ENCODE measurements at regions not wholly inside any gene's neighbourhood (a gene's known extent, or its start where the extent isn't known, plus 50 kb on each side); places are given as distances from the start of the nearest gene placed in this dataset.

DNA sequence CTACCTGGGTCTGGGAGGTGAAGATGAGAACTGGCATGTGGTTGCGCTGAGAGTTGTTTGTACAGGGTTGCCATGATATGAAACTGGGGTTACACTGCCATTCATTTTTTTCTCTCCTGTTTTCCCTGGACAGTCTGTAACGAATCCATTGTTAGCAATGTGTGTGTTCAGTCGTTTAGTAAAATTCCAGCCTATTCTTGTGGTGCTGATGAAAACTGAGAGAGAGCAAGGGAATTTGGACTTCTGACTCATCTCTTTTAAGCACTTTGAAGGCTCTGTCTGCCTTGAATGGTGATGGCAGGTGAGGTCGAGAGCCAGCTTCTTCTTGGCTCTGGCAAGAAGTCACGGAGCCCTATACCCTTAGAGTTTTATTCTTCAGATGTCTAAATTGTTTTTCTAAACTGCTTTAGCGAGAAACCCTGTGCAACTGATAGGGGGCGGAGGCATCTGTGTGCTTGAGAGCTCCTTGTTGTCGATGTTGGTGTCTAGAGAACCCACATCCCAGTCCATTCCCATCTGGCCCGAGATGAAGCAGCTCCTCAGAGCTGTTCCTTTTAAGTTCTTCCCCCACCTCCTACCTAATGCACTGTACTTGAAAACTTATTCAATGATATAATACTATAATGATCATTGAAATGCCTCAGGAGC is 204.4 kb downstream of the TMX1 start:
- CTCF ChIA-PET (ENCODE audit: low intra/inter-chr PET ratio, low total read pairs), result no interaction called here
- ATAC-seq, result no peak
- Histone ChIP-seq H3K4me3 (replicated peaks in 1 of 3; ENCODE audit: insufficient read depth in 1 of 3, low read depth in 2 of 3, low read length in 3 of 3) (no peak overlapping the region), H3K27me3 (ENCODE audit: control insufficient read depth in 1 of 2, insufficient read depth in 2 of 2, low read length in 2 of 2) (no peaks in the 10 kb centered on the region), H3K4me2 (ENCODE audit: low read depth, low read length) (no peak overlapping the region), H3K9ac (ENCODE audit: insufficient read depth, low read depth, low read length) (no peak overlapping the region), H4K20me1 (ENCODE audit: insufficient read depth, low read length) (no peaks in the 10 kb centered on the region), H3K36me3 (replicated peaks in 1 of 2; ENCODE audit: control insufficient read depth in 1 of 2, insufficient read depth in 2 of 2, low read length in 2 of 2) (no peaks in the 10 kb centered on the region), H2AFZ (ENCODE audit: low read length) (no peak overlapping the region), H3K79me2 (ENCODE audit: insufficient read depth, low read length) (no peaks in the 10 kb centered on the region), H3K4me1 (ENCODE audit: insufficient read depth, low read length) (no peaks in the 10 kb centered on the region), H3K9me3 (ENCODE audit: low read length) (no peaks in the 10 kb centered on the region), H3K27ac (ENCODE audit: extremely low read length, insufficient read depth, low read length) (no peak overlapping the region)
- no peak for FAIRE-seq
- DNase-seq (ENCODE audit: low spot score), result no peak
- TF ChIP-seq HOXA9 (CRISPR knock-in tag; IDR thresholded peaks at IDR 0.05; ENCODE audit: borderline replicate concordance) (no peak), RARG (CRISPR knock-in tag; IDR thresholded peaks at IDR 0.05; ENCODE audit: low read depth) (no peak), SMAD9 (CRISPR knock-in tag; IDR thresholded peaks at IDR 0.05) (no peak), SMARCC2 (IDR thresholded peaks at IDR 0.05) (no peak), HNF4A (CRISPR knock-in tag; IDR thresholded peaks at IDR 0.05) (no peak), ARID2 (CRISPR knock-in tag; IDR thresholded peaks at IDR 0.05; ENCODE audit: borderline replicate concordance) (no peak), PRPF4 (IDR thresholded peaks at IDR 0.05; ENCODE audit: low read depth, low read length, poor library complexity, severe bottlenecking) (no peak), ISL2 (CRISPR knock-in tag; IDR thresholded peaks at IDR 0.05) (no peak)
- TF ChIP-seq, protein P1, sequence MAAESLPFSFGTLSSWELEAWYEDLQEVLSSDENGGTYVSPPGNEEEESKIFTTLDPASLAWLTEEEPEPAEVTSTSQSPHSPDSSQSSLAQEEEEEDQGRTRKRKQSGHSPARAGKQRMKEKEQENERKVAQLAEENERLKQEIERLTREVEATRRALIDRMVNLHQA (CRISPR knock-in tag; IDR thresholded peaks at IDR 0.05), result no peak
- TF ChIP-seq, protein P2, sequence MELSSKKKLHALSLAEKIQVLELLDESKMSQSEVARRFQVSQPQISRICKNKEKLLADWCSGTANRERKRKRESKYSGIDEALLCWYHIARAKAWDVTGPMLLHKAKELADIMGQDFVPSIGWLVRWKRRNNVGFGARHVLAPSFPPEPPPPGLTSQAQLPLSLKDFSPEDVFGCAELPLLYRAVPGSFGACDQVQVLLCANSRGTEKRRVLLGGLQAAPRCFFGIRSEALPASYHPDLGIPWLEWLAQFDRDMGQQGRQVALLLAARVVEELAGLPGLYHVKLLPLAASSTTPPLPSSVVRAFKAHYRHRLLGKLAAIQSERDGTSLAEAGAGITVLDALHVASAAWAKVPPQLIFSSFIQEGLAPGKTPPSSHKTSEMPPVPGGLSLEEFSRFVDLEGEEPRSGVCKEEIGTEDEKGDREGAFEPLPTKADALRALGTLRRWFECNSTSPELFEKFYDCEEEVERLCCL (CRISPR knock-in tag; IDR thresholded peaks at IDR 0.05; ENCODE audit: borderline replicate concordance), result no peak
- TF ChIP-seq, protein P3, sequence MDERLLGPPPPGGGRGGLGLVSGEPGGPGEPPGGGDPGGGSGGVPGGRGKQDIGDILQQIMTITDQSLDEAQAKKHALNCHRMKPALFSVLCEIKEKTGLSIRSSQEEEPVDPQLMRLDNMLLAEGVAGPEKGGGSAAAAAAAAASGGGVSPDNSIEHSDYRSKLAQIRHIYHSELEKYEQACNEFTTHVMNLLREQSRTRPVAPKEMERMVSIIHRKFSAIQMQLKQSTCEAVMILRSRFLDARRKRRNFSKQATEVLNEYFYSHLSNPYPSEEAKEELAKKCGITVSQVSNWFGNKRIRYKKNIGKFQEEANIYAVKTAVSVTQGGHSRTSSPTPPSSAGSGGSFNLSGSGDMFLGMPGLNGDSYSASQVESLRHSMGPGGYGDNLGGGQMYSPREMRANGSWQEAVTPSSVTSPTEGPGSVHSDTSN (CRISPR knock-in tag; IDR thresholded peaks at IDR 0.05), result no peak
- BruUV-seq (replicated peaks), result no TSS peak
- in situ Hi-C loops (cut with HindIII; ENCODE audit: extremely low pct_ligation_motif_present, low pct_unique_long_range_greater_than_20kb), result no loop called here
- WGBS (ENCODE audit: low lambda C conversion rate), result 30% methylated on average over 9 of the region's 9 CpGs
- POLR2A ChIA-PET, result no interaction called here
- intact Hi-C loops (cut with micrococcal nuclease; ENCODE audit: unreplicated experiment), result no loop called here

Data from HepG2 (cell line).